SKM-1 treated with dmso at 0.1 percent for 144 hours (cell line): ENCODE measurements at regions not wholly inside any gene's neighbourhood (a gene's known extent, or its start where the extent isn't known, plus 50 kb on each side); places are given as distances from the start of the nearest gene placed in this dataset.

Source experiments
- DNase-seq: peaks from one replicate; lab custom pipeline; 2025; ENCODE audit not compliant: unreplicated experiment; lab: John Stamatoyannopoulos, UW

- no peak for DNase-seq
Observed at GRCh38 chr12:24232531-24232930, 283.1 kb upstream of the SOX5 start.

GRCh38 chr12:24231298-24231697 lies 281.8 kb upstream of the SOX5 start:
- DNase-seq: no peak

DNA sequence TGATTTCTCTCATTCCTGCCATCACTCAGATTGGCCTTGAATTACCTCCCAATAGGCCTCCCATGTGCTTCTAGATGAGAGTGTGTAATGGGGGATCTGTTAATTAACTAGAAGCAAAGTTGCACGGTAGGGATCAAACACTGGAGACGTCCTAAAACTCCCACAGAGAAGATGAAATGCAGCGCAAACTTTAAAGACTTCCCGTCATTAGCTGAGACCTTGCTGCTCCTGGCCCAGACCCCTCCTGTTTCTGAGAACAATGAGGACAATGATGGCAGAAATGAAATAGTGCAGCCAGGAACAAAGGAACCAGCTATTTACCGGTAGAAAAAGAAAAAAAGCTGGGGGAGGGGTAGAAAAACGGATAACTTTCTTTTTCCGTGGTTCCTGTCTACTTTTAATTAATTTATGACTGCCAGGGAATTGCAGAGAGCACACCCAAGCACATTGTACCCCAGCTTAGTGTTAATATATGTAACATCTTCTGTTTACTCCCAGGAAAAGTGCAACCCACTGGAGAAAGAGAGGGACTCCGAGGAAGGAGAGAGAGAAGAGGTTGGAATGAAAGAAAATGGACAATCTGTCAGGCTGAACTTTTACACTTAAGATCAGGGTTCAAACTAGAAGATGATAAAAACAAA lies 280.7 kb upstream of the SOX5 start:
- no peak for DNase-seq

- DNase-seq: no peak
Observed at GRCh38 chr12:24229031-24229700, 279.7 kb upstream of the SOX5 start.

DNA sequence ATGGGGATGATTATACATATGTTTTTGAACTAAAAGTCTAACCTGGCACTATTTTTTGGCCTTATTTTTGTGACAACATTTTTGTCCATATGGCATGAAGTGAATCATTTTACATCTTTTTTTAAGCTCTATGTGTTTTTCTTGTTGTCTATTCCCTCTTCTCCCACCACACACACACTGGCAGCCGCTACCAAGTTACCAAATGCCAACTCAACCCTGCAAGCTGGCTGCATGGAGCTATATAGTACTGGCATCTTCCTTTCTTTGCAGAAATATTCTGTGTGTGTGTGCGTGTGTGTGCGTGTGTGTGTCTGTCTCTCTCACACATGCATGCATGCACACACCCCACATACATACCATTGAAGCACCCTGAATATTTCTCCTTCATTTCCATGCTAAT lies 278.9 kb upstream of the SOX5 start:
- DNase-seq: no peak

DNA sequence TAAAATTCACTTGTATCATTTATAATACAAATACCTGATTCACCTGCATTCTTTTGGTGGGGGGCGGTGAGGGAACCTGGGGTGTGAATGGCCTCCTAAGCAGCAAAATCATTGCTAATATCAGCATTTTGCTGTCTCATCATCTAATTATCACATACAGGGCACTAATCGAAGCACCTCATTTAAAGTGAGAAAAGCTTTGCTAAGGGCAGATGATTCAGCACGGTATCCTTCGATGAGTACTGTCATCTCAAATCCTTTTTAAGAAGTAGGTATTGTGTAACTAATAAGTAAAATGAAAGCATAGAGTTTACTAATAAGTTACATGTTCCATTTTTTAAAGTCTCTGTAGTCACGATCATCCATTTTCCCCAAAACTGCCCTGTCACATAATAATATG lies 278.1 kb upstream of the SOX5 start:
- DNase-seq: no peak

- DNase-seq: no peak
Observed at GRCh38 chr12:24226745-24227350, 277.4 kb upstream of the SOX5 start.

DNA sequence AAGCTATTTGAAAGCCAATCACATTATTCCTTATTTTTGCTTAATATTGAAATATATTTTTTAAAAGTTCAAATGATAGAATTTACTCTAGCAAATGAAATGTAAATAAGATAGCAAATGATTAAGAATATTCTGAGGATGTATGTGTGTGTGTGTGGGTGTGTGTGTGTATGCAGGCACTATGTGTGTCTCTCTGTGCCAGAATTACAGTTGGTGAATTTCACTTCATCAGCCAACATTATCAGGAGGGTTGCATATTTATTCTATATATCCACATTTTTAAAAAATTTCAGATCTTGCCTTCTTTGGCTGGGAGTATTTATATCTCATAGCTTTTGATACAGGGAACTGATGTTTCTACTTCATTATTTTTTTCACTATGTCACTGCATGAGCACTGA lies 274.9 kb upstream of the SOX5 start:
- no peak for DNase-seq

DNA sequence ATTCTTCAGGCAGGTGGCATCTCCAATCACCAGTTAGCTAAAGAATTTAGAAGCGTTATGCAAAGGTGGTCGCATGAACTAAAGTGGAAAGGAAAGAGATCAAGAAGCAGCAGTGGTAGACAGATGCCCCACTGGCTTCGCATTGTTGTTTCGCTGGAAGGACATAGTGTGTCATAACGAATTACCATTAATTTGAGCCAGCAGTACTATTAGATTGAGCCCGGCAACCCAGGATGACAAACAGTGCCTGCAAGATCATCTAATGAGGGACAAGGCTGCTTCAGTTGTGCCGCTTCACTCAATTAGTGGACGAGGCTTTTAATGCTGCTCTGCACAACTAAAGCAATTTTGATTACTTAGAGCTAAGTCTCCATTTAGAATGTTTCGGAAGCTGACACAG lies 274.5 kb upstream of the SOX5 start:
- no peak for DNase-seq

DNA sequence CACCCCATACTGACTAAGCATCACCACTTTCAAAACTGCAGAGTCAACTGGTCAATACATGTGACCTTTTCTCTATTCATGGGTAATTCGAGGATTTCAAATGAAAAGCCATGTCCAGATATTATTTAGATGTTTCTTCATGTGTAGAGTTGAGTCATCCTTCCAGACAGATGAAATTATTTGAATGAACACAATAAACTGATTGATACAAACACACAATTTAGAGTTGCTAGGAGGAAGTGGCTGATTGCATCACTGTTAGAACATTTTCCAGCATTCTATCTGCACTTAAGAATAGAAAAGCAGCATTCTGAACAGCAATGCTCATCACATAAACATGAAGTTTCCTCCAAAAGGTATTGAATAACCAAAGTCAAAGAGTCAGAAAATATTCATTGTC lies 273.5 kb upstream of the SOX5 start:
- no peak for DNase-seq

DNA sequence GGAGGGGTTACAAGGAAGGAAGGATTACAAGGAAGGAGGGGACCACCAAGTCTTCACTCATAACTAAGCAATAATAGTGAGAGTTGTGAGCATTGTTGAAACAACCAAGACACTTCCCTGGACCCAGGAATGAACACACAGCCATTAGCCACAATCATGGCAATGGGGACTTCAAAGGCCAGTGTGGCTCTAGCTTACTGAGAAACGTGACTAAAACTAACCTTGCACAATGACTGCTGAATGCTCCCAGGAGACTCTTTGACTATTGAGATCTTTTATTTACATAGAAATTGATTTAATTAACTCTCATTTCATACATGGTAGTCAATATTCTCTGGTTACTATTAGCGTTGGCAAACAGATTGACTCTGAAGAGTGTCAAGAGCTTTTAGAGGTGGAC lies 263.0 kb upstream of the SOX5 start:
- DNase-seq: no peak

- no peak for DNase-seq
Observed at GRCh38 chr12:24206621-24207020, 257.2 kb upstream of the SOX5 start.

- no peak for DNase-seq
Observed at GRCh38 chr12:24201258-24201970, 251.9 kb upstream of the SOX5 start.

DNA sequence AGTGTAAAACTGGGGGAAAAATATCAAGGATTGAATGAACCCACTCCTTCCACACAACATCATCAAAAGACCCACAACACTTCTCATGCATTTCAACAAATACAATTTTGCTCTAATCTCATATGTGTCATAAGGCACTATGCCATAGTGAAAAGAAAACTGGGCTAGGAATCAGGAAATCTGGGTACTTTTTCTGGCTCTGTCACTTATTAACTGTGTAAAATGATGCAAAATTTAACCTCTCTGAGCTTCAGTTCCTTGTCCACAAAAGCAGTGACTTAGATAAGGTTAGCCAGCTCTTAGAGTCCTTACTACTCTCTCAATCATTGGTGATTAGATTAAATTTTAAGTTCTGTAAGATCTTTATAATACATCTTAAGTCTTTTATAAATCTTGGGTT lies 250.5 kb upstream of the SOX5 start:
- DNase-seq: no peak

GRCh38 chr12:24198936-24199671 lies 249.6 kb upstream of the SOX5 start:
- DNase-seq: no peak

- no peak for DNase-seq
Observed at GRCh38 chr12:24198070-24198469, 248.6 kb upstream of the SOX5 start.

- no peak for DNase-seq
Observed at GRCh38 chr12:24197532-24197931, 248.1 kb upstream of the SOX5 start.

DNA sequence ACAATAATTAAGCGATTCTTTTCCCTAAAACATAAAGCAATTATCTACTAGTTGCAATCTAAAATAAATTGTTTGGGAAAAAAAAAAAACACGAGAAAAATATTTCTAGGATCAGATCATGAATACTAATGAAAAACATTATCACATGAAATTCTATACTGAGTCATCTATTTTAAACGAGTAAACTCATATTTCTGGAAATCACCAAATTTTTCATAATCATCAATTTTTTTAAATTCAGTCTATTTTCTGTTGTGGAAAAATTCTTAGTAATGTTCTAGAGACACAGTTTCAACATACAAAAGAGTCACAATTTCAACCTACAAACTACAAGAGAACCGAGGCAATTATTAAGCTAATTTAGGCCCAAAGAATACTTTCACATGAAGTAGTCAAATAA lies 245.6 kb upstream of the SOX5 start:
- no peak for DNase-seq

GRCh38 chr12:24191117-24191516 lies 241.6 kb upstream of the SOX5 start:
- DNase-seq: no peak

- DNase-seq: no peak
Observed at GRCh38 chr12:24185782-24186181, 236.3 kb upstream of the SOX5 start.

- no peak for DNase-seq
Observed at GRCh38 chr12:24177889-24178288, 228.4 kb upstream of the SOX5 start.
